ENCODE measurements at regions not wholly inside any gene's neighbourhood (a gene's known extent, or its start where the extent isn't known, plus 50 kb on each side); places are given as distances from the start of the nearest gene placed in this dataset.

GRCh38 chr6:47149554-47149953 is 107.4 kb upstream of the ADGRF1 start:
- DNase-seq: no peak

- DNase-seq: no peak
These were observed 106.9 kb upstream of the ADGRF1 start for GRCh38 chr6:47149066-47149465.

GRCh38 chr6:47147836-47148344 is 105.8 kb upstream of the ADGRF1 start:
- no peak for DNase-seq

- no peak for DNase-seq
These were observed 105.1 kb upstream of the ADGRF1 start for GRCh38 chr6:47147175-47147727.

GRCh38 chr6:47146431-47147174 is 104.5 kb upstream of the ADGRF1 start:
- no peak for DNase-seq

GRCh38 chr6:47145212-47145611 is 103.1 kb upstream of the ADGRF1 start:
- no peak for DNase-seq

- DNase-seq: no peak
These were observed 102.2 kb upstream of the ADGRF1 start for GRCh38 chr6:47144306-47144705.

GRCh38 chr6:47141963-47142362 is 99.8 kb upstream of the ADGRF1 start:
- no peak for DNase-seq

DNA sequence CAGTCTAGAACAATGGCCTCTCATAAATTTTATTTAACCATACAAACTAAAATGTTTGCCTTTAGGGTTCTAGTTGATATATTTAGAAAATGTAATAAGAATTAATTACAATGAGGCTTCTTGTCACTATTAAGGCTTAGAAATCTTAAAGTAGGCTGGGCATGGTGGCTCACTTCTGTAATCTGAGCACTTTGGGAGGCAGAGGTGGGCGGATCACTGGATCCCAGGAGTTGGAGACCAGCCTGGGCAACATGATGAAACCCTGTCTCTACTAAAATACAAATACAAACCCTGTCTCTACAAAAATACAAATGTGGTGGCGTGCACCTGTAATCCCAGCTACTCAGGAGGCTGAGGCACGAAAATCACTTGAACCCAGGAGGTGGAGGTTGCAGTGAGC is 99.0 kb upstream of the ADGRF1 start:
- DNase-seq: no peak

GRCh38 chr6:47138046-47138445 is 95.9 kb upstream of the ADGRF1 start:
- no peak for DNase-seq

DNA sequence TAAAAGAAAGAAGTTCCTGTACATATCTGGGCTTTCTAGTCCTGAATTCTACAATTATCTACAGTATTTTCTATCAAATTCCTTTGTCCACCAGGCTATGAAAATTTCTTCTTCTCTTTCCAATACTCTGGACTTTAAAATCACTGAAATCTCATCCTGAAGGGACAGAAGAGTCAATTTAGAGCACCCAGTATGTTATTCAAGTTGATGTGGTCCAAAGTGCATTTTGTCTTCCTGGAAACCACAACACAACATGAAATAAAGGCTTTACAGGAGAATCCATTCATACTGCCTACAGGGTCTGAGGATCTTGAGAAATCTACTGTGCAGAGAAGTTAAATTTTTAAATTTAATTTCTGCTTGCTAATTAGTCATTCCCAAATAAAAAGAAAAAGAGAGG is 94.9 kb upstream of the ADGRF1 start:
- DNase-seq: no peak

DNA sequence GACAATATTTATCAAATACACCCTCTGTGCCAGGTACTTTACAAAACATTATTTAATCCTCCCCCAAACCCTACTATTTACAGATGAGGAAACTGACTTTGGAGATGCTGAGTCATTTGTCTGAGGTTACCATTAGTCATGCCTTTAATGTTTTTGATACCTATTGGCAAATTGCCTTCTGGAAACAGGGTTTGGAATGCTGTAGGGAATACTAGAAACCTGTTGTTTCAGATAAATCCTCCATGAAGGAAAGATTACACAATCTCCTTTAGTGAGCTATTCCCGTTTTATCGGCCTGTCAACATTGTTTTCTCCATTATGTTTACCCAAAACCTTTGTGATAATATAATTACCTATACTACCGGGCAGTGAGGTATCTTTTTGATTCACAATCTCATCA is 93.6 kb upstream of the ADGRF1 start:
- no peak for DNase-seq

DNA sequence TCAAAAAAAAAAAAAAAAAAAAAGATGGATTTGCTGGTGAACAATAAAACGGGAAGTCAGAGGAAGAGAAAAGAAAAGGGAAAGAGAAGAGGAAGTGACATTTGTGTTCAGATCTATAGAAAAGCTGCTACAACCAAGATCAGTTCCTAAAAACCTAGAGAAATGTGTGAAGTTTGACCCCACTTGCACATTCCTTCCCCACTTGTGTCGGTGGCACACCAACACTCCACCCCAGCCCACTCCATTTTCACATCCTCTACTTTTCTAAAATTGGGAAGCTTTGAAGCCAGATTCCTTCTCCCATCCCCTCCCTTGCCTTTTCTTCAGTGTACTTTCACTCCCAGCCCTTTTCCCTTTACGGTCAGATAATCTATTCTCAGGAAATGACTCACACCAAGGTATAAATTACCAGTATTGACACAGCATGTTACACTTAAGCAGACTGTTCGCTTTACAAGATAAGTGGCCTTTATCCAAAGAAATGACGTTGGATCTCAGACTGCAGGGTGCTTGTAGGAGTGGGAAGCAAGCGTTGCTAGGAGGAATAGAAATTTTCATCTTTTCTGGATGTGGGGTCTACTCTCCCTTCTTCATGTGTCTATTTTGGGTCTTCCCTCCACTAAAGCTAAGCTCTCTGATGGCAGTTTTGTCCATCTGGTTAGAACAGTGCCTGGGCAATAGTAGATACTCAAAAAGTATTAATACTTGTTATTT is 92.5 kb upstream of the ADGRF1 start:
- peak; percentile 87 for DNase-seq

- DNase-seq: no peak
These were observed 91.3 kb upstream of the ADGRF1 start for GRCh38 chr6:47133230-47134000.

DNA sequence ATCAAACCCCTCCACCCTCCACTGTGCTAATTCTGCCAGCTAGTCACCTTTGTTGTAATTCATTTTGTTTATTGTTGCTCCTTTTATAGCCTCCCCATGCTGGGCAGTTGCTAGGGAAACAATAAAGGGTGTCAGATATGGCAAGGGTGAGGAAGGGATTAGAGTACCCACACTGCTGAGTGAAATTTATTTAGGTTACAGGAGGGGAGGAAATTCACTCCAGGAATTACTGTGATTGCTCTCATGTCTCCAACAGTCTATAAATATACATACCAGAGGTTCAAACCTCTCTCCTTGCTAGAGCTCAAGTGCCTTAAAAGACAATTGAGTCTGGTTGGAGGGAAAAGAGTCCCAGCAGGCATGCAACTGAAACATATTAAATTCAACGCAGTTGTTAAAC is 90.6 kb upstream of the ADGRF1 start:
- DNase-seq: no peak

- no peak for DNase-seq
These were observed 89.6 kb upstream of the ADGRF1 start for GRCh38 chr6:47131773-47132172.

DNA sequence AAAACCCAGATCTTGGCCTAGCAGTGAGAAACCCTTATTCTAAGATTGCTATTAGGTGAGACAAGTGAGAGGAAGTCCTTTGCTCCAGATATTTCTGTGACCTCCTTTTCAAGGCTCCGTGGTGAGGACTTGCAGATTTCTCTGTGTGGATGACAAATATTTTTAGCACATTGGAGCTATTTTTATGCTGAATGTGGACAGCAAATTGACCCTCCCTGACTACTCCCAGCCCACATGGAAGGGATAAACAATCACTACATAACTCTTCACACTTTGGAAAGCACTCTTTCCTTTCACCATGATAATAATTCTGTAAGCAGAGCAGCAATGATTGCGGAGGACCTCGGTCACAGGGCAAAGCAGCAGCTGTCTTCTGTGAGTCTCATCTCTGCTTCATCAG is 88.0 kb upstream of the ADGRF1 start:
- DNase-seq: no peak

- DNase-seq: no peak
These were observed 87.0 kb upstream of the ADGRF1 start for GRCh38 chr6:47129129-47129528.

DNA sequence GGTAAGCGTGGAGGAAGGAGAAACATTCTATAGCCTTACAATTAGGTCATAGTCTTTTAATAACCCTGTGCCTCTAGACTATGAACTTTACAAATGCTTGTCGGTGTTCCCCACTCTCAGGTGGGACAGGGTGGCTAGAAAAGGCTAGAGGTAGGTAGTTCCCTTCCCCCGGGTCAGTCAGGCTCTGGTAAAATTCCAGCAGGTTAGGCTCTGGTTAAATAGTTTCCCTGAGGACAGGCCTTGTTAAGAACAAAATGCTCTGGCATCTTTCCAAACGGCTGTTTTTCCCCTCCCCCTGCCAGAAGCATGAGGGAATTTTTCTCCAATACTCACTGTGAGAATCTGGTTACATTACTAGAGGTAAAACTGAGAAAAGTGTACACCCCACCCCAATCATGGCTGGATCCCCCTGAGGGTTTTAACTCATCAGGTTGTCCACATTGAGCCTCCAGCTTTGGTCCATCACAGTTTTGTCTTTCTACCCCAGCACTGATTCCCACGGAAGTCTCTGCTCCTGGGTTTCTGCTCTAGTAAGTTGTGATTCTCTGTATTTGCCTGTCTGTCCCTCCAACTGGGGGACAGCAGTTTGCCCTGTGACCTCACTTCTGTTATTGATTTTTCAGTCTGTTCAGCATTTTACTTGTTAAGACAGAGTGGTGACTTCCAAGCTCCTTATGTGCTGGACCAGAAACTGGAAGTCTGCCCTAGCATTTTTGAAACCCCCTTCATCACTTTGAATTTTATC is 84.7 kb upstream of the ADGRF1 start:
- no peak for DNase-seq

- no peak for DNase-seq
These were observed 76.5 kb upstream of the ADGRF1 start for GRCh38 chr6:47118611-47119010.

DNA sequence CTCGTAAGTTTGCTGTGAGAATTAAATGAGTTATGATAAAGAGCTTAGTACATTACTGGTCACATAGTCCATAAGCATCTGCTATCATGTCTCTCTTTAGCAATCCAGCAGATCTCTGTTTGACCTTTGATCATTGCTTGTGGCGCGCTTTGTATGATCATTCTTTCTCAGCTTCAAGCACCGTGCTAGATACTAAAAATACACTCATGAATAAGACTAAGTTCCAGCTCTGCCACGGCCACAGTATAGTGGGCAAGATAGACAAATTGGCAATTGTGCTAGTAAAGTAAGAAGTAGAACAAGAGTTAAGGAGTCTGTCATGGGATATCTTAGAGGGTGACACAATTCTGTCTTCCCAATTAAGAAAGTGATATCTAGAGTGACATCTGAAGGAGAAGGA is 75.2 kb upstream of the ADGRF1 start:
- no peak for DNase-seq

GRCh38 chr6:47116606-47117005 is 74.5 kb upstream of the ADGRF1 start:
- no peak for DNase-seq

GRCh38 chr6:47116086-47116485 is 74.0 kb upstream of the ADGRF1 start:
- DNase-seq: no peak

Data from NCI-H2227 treated with DMSO at 0.1 percent for 48 hours (cell line).